Renal pelvis (tissue), 1 donor: ENCODE measurements at regions not wholly inside any gene's neighbourhood (a gene's known extent, or its start where the extent isn't known, plus 50 kb on each side); places are given as distances from the start of the nearest gene placed in this dataset.
"Not testable (repeated sequence)": the region's sequence is repeated elsewhere in the genome, so short reads cannot be mapped to it uniquely, and the experiment has no call there.

ENCODE experiments used
- DNase-seq: peaks from one replicate; pipeline ENCODE4 v3.0.0-alpha.2; 2013

DNA sequence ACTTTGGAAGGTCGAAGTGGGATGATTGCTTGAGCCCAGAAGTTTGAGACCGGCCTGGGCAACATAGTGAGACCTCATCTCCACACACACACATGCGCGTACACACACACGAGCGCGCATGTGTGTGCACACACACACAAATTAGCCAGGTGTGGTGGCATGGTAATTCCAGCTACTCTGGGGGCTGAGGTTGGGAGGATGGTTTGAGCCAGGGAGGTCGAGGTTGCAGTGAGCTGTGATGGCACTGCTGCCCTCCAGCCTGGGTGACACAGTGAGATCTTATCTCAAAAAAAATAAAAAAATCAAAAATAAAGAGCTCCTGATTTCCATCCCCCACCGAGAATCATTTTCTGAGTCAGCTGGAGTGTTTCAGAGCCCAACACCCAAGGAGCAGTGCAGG lies 261.5 kb upstream of the PLGLB2 start:
- not testable (repeated sequence) for DNase-seq

DNA sequence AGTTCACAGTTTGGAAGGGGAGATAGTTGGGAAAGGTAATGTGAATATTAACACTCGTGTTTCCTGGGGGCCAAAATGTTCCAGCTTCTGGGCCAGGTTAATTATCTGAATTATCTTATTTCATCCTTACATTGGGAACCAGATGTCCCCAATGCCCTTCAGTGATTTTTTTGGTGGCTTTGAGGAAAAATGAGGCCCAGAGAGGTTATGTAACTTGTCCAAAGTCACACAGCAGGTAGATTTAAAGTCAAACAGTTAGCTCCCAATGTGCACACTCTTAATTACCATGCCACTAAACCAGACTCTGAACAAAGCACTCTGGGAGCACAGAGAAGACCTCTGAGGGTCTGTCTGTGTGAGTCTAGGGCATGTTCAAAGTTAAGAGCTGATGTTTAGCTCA lies 259.9 kb upstream of the PLGLB2 start:
- DNase-seq: not testable (repeated sequence)

DNA sequence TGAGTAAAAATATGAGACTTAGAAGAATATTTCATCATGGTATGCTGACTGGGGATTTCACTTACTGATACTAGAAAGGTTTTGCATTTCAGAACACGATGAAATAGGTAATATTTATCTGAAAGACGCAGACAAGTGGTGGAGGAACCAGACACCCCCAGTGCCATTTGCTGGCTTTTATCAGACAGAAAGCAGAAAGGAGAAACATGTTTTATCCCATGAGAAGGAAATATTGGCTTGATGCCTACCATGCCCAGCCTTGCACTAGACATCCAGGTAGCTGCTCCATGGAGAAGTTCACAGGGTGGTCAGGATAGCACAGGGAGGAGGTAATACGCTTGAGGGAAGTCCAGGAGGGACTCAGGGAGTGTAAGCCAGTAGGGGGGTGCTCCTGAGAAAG lies 258.9 kb upstream of the PLGLB2 start:
- not testable (repeated sequence) for DNase-seq

DNA sequence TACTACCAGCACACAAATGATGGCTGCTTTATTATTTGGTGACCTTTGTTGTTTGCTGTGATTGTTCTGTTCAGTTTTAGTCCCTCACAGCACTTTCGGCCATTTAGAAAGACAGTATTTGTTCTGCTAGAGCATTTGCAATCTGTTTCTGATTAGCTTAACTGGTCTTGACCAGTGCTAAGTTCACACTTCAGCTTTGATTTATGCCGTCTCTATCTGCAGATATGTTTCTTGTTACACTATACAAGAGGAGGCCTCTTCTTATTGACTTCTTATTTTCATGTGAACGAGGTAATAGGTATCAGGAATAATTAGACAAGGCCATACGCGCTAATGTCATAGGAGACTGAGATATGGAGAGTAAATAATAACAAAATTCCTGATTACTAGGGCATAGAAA lies 253.0 kb upstream of the PLGLB2 start:
- DNase-seq: not testable (repeated sequence)

DNA sequence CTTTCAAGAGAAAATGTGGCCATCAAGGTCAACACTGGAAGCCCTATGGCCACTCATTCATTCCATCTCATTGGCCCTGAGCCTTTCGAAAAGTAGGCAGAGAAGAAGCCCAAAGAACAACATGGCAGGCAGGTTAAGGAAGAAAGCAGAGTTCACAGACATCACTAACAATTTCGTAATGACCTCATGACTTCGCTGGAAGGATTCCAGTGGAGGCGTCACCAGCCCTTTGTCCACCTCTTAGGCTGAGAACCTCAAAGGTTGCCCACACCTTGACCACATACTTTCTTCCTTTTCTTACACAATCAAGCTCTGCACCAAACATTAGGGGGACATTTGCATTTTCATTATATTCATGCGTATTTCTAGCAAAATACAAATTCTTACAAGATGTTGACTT lies 252.4 kb upstream of the PLGLB2 start:
- not testable (repeated sequence) for DNase-seq

DNA sequence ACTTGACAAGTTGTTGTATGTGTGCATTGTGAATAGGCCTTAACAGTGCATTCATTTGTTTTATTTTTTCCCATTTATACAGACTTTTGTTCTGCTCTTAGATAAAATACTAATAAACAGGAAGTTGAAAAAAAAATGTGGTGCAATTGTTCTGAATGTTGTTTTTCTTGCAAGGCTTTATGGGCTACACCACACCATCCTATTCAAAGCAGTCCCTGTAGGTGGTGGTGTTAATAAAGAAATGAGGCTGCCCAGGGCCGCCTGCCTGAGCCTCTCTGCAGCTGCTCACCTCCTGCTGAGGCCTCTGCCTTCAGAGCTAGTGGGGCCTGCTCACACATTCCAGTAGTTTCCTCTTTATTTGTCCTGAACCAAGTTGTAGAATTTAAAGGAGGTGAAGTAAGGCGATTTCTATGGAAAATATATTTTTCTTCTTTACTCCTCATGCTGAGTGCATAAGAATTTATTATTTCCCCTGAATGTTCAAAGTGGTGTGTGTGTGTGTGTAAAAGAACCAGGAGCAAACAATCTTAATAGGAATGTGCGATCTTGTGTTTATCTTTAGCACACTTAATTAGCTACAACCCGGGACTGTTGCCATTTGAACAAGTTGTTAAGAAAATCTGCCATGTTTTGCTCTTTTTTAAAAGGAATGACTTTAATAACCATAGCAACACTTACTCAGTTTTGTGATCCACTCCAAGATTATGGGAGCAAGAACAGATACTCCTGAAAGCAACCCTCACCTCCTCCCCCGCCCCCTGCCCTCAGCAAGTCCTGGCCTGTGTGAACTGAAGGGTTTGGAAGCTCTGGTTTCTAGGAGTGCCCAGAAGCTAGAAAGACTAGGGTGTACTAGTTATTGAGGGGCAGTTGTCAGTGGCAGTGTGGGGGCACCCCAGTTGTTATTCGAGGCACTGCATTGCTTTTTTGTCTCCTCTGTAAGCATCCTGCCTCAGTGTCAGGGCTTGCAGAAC lies 251.6 kb upstream of the PLGLB2 start:
- not testable (repeated sequence) for DNase-seq

DNA sequence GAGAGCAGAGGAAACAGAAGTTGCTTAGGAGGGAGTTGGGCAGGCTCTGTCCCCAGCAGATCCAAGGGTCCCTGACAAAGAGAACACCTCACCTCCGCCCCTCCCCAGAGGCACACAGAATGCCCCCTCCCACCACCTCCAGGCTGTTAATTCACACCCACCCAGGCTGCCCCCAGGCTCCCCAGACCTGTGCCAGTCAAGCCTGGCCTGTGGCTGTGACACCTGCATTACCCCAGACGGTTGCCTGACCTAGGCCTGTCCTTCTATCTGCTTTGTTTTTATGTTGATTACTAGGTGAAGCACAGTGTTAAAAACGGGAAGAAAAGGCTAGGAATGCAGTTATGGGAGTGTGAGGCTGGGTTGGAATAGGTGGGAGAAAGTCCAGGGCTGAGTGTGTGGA lies 250.8 kb upstream of the PLGLB2 start:
- DNase-seq: not testable (repeated sequence)

DNA sequence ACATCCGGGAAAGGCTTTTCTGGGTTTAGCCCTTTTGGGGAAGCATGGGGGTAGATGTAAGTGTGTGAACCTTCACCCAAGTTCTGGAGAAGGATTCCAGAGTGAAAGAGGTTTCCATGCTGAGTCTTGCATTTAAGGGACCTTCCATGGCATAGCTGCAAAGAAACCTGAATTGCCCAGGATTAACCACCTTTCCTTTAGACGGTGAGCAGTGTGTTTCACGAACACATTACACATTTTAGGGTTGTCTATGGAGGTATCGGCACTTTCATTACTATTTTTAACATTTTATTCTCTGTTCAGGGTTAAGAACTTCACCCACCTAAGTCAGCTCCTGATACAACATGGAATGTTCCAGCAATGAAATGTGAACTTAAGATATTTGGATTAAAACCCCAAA lies 250.2 kb upstream of the PLGLB2 start:
- DNase-seq: not testable (repeated sequence)

DNA sequence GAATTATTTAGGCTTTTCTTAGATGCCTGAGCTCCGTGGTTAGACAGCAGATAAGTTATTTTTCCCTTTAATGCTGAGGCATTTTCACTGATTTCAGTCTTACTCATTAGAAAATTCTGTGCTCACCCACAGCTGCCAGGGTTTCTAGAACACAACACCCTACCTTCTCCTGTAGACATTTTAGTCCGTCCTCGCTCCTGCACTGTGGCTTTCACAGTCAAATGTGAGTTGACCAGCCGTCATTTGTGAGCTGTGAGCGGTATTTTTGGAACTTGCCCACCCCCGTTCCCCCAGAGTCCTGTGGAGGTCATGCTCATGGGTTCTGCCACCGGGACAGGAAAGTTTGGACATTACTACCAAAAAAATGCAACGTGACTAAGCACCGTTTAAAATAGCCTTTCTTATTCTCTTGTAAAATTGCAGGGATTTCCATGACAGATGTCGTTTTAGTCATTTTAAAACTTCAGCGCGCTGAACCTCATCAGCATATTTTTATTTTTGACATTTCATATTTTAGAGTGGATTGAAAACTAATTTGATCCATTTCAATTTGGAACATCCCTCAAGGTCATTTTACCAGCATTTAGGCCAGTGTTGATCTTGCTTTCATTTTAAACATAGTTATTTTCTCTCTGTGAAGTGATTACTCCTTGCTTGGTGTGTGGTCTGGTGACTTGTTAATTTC lies 249.6 kb upstream of the PLGLB2 start:
- not testable (repeated sequence) for DNase-seq

DNA sequence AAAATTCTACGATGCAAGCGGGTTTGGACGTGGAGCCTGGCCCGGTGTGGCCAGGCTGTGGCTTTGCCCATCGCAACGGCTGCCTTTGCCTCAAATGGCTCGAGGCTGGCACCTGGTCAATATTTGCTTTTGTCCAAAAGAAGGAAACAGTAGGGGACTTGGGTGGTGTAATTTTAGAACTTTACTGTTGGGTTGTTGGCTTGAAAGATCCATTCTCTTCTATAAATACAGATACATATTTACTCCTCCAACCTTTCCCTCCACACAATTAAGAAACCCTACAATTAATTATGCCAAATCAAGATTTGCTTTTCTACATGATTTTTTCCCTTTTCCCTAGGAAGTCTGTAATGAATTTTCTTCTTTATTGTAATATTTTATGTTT lies 249.0 kb upstream of the PLGLB2 start:
- DNase-seq: not testable (repeated sequence)

DNA sequence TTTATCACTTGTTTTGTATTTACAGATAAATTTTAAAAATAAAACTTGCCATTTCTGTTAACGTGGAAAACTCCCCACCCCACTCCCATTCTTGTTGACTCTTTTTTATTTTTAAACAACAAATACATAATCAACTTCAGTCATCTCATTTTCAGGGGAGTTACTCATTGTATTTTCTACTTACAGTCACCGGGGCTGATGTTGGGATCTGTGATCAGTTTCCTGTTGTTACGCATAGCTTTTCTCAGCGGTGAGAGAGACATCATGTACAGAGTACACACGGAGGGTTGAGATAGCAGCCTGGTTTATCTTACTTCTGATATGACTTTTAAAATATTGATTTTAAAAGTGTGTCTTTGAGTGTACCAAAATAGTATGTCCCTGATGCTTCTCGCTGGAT lies 248.0 kb upstream of the PLGLB2 start:
- not testable (repeated sequence) for DNase-seq

DNA sequence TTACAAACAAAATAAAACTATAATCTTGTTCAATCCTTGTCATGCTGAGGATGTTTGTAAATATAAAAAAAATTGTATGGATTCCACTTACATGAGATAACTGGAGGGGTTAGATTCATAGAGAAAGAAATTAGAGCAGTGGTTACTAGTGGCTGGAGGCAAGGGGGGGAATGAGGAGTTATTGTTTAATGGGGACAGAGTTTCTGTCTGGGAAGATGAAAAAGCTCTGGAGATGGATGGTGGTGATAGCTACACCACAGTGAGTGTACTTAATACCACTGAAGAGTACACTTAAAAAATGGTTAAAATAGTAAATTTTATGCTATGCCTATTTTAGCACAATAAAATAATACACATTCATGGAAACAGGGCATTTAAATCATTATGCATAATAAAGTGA lies 247.5 kb upstream of the PLGLB2 start:
- not testable (repeated sequence) for DNase-seq

DNA sequence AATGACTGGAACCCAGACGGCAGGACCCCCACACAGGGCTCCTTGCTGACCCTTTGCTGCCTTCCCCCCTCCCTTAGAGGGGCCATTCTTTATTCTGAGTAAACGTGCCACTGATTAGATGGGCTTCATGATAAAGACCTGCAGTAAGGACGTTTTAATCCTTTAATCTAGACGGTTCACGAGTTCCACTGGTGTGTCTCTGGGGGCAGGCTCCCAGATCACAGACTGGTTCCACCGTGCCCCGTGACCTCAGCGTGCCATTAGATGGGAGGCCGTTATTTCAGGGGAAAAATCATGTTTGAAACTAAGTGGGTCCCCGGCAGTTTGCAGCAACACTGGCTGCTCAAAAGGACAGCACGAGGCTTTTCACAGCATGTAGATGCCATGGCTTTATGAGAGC lies 246.9 kb upstream of the PLGLB2 start:
- DNase-seq: not testable (repeated sequence)

DNA sequence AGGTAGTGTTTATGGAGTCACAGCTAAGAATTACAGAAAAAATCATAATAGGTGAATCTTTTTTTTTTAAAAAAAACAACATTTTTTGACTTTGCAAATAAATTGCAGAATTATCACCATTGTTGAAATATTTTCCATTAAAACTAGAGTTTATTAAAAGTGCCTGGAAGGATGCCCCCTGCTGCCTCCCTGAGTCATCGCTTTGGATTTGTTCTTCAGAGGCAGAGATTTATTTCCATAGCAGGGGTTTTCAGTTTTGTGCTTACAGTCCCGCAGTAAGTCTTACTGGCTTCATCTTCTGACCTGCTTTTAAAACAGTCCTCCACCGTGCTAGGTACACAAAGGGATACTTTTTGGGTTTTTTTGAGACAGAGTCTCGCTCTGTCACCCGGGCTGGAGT lies 244.9 kb upstream of the PLGLB2 start:
- DNase-seq: not testable (repeated sequence)

DNA sequence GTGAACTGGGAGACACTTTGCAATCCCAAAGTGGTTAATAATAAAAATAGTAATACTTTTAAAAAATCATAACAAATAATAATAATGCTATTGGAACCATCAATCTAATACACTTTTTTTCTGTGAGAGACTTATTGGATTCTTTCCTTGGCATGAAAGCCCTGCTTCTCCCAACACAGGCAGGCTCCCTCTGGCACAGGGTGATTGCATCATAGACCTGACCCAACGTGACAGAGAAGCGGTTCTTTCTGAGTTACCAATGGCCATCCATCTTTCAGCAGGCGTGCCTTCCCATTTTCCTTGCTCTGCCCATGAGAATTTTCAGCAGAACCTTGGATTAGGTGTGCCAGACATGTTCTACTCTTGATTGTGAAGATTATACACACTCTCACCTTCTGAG lies 242.6 kb upstream of the PLGLB2 start:
- DNase-seq: not testable (repeated sequence)

DNA sequence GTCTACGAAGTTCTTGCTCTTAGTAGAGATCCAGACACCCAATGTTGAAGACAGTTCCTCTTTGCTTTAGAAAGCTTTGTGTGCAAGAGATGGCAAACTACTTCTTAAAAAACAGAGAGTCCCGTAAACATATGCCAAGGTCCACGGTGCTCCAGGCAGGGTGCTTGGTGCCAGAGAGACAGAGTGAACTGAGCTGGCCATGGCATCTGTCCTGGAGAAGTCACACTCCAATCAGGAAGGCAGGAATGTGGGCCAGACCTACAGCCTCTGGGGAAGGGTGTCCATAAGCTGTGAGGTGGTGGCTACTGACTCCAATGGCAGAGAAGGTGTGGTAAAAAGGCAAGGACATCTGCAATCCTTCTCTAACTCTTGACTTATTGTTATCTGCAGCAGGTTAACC lies 242.0 kb upstream of the PLGLB2 start:
- not testable (repeated sequence) for DNase-seq

DNA sequence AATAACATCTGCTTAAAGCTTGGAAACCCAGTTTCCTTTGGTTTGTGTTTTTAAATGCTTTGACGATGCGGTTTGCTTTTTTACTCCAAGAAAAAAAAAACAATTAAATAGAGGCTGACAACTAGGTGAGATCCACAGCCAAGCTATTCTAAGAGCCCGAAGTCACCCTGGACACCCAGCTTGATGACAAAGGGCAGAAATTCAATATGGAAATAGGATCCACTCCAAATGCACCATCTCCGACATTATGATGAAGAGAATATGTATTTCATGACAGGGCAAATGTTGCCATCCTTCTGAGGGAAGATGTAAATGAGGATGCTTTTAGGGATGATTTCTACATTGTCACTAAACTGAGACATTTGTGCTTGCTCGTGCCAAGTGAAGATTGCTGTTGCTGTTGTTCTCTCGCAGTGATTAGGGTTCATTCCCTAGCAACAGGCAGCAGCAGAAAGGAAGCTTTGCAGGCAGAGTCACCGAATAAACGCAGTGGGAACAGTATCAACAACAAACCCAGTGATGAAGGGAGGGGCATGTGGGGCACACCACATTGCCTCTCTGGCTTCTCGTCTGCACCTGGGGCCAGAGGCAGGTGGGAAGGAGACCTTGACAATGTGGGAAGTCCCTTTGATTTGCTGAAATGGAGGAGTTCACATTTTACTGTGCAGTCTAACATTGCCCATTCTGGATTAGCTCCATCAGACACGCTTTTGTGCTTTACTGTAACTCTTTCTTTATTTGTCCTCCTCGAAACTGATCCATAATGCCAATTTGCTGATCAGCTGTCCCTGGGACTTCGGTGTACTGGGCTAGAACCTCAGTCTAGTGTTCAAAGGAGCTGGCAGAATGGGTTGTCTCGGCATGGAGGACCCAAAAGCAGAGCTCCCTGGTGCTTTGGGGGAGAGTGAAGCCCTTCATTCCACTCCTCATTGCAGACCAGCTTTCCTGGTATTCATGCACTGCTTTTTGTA lies 240.2 kb upstream of the PLGLB2 start:
- not testable (repeated sequence) for DNase-seq

DNA sequence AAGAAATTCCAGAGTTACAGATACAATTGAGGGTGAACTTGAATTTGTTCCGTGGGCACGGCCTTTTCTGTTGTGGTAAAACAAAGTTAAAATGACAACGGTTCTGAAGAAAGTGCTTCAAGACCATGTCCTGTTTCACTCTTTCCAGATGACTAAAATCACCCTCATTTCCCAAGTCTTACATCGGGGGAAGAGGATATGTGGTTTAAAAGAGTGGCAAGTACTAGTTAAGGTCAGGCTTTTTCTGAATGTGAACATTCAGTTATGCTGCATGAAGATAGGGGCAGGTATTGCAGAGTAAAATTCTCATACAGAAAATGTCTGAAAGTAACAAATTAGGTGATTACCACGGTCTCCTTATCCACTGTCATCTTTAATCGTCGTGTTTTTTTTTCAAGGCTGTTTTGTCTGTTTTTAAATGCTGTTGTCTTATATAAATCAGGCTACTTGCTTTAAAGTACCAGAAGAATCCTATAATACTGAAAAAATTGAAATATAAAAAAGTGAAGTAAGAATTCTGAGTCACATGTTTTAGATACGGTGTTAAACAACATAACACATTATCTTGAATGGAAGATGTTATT lies 236.6 kb upstream of the PLGLB2 start:
- DNase-seq: not testable (repeated sequence)

DNA sequence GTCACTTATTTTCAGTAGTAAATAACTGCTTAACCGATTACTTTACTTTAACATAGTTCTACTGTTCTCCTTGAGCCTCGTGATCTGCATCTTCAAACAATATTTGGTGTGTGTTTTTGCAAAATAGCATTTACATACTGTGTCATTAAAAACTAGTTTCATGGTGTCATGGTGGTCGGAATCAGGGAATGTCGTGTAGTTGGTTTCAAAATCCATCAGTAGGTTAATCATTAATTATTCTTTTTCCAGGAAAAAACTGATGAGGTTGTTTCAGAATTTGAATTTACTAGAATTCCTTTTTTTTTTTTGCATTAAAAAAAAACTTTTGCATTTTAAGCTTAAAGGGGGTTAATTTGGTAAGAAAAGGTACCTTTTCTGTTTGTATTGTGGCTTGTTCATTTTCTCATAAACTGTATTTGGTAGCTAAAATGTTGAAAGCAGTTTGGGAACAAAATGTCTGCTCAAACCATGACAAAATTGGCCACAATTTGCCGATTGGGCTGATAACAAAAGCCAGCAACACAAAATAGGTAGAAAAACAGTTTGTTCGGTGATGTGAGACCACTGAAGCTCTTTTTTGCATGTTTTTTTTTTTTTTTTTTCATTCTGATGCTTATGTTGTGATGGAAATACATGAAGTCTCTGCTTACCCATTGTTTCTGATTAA lies 234.9 kb upstream of the PLGLB2 start:
- DNase-seq: not testable (repeated sequence)

DNA sequence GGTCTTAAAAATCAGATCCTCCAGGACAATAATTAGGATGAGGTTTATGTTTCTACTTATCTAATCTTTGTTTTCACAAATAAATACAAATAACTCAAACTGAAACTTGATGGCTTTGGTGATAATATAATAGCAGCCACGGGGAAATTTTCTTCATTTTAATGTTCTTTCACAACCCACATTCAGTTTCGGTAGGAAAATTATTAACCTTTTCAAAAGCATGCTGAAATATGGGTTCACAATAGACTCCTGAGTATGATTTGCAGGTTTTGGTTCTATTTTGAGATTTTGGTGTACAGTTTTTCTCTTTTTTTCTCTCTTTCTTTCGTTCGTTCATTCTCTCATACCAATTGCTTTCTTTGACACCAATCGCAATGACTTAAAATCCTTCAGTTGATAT lies 233.9 kb upstream of the PLGLB2 start:
- DNase-seq: not testable (repeated sequence)

DNA sequence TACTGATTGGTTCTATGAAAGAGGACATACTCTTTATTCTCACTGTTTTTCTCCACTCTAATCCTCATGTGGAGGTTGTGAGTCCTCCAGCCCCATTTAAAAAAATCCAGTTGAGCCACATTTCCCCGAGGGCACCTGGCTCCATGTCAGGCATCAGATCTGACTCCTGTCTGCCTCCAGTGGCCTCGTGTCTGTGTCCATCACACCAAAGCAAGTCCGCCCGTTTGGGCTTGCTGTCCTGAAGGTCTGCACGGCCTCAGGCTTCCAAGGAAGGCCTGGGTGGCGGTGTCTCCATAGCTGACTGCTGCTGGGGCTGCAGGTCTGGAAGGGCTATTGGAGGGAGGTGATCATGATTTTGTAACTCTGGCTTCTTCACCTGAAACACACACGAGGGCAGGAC lies 233.4 kb upstream of the PLGLB2 start:
- DNase-seq: not testable (repeated sequence)
